Thyroid gland (tissue), 4 donors: ENCODE measurements at regions not wholly inside any gene's neighbourhood (a gene's known extent, or its start where the extent isn't known, plus 50 kb on each side); places are given as distances from the start of the nearest gene placed in this dataset.

Experiments used
- POLR2A ChIP-seq, 2 donors: fragments of 450-650 bp; IDR thresholded peaks; one replicate each; pipeline ENCODE4 v1.6.1; 2017; ENCODE audit warnings: antibody characterized with exemption in 2 of 2, mild to moderate bottlenecking in 2 of 2, moderate library complexity in 1 of 2
- TF ChIP-seq, protein P1 (sequence below), 6 experiments: fragments of 200-600 bp in 3 of 6; fragments of 450-650 bp in 3 of 6; sonication (generic) in 3 of 6; IDR thresholded peaks; one replicate each; pipeline ENCODE4 v1.5.1; 2016 to 2019; ENCODE audit warnings: antibody characterized with exemption in 6 of 6, mild to moderate bottlenecking in 2 of 6, inconsistent platforms in 1 of 6, moderate library complexity in 1 of 6

DNA sequence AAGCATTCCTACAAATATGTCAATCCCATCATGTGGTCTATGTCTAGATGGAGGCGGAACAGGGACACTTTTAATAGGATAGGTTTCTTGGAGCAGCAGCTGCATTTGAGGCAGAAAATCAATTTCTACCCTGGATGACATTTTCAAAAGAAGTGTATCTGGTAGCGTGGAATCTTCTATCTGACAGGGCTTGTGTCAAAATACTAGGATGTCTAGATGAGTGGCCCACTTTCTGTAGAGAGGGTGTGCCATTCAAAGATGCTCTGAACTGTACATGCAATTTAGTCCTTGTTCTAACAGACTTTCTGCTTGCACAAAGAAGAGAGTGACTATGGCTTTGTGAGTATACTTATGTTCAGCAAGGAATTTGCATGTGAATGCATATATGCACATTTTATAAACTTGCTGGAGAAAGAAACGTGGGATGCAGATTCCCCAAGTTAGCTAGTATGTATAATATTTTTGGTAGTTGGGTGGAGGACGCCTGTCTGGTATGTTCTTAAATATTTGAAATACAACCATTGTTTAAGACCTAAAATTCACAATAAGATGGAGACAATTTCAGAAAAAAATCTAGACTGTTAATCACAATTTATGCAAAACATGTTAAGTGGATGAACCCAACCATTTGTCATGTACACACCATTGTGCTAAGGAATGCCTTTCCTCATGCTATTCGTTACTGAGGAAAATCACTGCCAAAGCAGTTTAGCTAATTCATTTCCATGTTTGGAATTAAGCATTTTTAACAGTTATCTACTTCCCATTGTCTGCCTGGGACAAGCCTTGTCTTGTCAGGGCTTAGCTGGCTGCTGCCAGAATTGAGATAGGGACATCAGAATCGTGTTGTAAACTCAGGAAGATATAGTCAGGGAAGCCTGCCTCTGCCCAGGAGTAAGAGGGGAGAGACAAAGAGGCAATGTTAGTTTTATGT is 129.1 kb upstream of the MEF2C start:
- no peak for TF ChIP-seq POLR2A (IDR thresholded peaks at IDR 0.05)
- TF ChIP-seq, protein P1, sequence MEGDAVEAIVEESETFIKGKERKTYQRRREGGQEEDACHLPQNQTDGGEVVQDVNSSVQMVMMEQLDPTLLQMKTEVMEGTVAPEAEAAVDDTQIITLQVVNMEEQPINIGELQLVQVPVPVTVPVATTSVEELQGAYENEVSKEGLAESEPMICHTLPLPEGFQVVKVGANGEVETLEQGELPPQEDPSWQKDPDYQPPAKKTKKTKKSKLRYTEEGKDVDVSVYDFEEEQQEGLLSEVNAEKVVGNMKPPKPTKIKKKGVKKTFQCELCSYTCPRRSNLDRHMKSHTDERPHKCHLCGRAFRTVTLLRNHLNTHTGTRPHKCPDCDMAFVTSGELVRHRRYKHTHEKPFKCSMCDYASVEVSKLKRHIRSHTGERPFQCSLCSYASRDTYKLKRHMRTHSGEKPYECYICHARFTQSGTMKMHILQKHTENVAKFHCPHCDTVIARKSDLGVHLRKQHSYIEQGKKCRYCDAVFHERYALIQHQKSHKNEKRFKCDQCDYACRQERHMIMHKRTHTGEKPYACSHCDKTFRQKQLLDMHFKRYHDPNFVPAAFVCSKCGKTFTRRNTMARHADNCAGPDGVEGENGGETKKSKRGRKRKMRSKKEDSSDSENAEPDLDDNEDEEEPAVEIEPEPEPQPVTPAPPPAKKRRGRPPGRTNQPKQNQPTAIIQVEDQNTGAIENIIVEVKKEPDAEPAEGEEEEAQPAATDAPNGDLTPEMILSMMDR (IDR thresholded peaks at IDR 0.05) = no peak
